ENCODE measurements at regions not wholly inside any gene's neighbourhood (a gene's known extent, or its start where the extent isn't known, plus 50 kb on each side); places are given as distances from the start of the nearest gene placed in this dataset.

DNA sequence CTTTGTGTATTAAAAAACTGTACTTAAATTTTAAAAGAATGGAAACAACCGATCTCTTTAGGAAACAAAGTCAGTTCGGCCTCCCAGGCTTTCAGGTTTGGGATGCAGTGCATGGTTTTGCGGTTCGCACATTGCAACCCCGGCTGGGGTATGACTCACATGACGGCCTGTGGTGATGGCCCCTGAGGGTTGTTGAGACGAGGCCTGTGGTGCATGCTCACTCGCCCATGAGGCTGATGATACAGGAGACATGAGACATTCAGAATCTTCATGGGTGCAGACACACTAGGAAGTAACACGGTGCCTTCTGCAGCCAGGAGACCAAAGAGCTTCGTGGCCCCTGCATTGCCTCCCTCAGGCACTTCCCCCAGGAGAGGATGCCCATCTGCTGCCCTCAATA, 724.6 kb upstream of the SALL3 start:
- Histone ChIP-seq H3K4me1 (ENCODE audit: insufficient read depth, low read length) (no peaks in the 10 kb centered on the region), H3K4me3 (replicated peaks in 1 of 3; ENCODE audit: insufficient read depth in 1 of 3, low read depth in 2 of 3, low read length in 3 of 3) (no peak overlapping the region), H3K27ac (ENCODE audit: extremely low read length, insufficient read depth, low read length) (no peak overlapping the region), H3K4me2 (ENCODE audit: low read depth, low read length) (no peak overlapping the region), H3K9me3 (ENCODE audit: low read length) (0 out of 2 replicates have a peak, but pooled peaks cover 6% of the 10 kb centered on the region), H3K9ac (ENCODE audit: insufficient read depth, low read depth, low read length) (no peak overlapping the region), H3K36me3 (replicated peaks in 1 of 2; ENCODE audit: control insufficient read depth in 1 of 2, insufficient read depth in 2 of 2, low read length in 2 of 2) (no peaks in the 10 kb centered on the region), H4K20me1 (ENCODE audit: insufficient read depth, low read length) (no peaks in the 10 kb centered on the region), H3K79me2 (ENCODE audit: insufficient read depth, low read length) (no peaks in the 10 kb centered on the region), H2AFZ (ENCODE audit: low read length) (no peak overlapping the region), H3K27me3 (ENCODE audit: control insufficient read depth in 1 of 2, insufficient read depth in 2 of 2, low read length in 2 of 2) (no peaks in the 10 kb centered on the region)
- FAIRE-seq (no peak), DNase-seq (ENCODE audit: low spot score) (no peak), ATAC-seq (no peak)
- POLR2A ChIA-PET: no interaction called here
- CTCF ChIA-PET (ENCODE audit: low intra/inter-chr PET ratio, low total read pairs): no interaction called here
- BruUV-seq (replicated peaks): no TSS peak
- intact Hi-C loops (cut with micrococcal nuclease; ENCODE audit: unreplicated experiment): no loop called here
- TF ChIP-seq ZNF616 (CRISPR knock-in tag; IDR thresholded peaks at IDR 0.05; ENCODE audit: low read depth): no peak
- no peak for TF ChIP-seq CREB1 (IDR thresholded peaks at IDR 0.05)
- TF ChIP-seq CREB1 (CRISPR knock-in tag; IDR thresholded peaks at IDR 0.05): no peak
- no peak for TF ChIP-seq SP140L (CRISPR knock-in tag; IDR thresholded peaks at IDR 0.05; ENCODE audit: borderline replicate concordance)
- TF ChIP-seq SETDB1 (CRISPR knock-in tag; IDR thresholded peaks at IDR 0.05; ENCODE audit: borderline replicate concordance): no peak
- no peak for TF ChIP-seq SP2 (CRISPR knock-in tag; IDR thresholded peaks at IDR 0.05)
- TF ChIP-seq, protein P1, sequence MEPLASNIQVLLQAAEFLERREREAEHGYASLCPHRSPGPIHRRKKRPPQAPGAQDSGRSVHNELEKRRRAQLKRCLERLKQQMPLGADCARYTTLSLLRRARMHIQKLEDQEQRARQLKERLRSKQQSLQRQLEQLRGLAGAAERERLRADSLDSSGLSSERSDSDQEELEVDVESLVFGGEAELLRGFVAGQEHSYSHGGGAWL (CRISPR knock-in tag; IDR thresholded peaks at IDR 0.05): no peak
- TF ChIP-seq, protein P2, sequence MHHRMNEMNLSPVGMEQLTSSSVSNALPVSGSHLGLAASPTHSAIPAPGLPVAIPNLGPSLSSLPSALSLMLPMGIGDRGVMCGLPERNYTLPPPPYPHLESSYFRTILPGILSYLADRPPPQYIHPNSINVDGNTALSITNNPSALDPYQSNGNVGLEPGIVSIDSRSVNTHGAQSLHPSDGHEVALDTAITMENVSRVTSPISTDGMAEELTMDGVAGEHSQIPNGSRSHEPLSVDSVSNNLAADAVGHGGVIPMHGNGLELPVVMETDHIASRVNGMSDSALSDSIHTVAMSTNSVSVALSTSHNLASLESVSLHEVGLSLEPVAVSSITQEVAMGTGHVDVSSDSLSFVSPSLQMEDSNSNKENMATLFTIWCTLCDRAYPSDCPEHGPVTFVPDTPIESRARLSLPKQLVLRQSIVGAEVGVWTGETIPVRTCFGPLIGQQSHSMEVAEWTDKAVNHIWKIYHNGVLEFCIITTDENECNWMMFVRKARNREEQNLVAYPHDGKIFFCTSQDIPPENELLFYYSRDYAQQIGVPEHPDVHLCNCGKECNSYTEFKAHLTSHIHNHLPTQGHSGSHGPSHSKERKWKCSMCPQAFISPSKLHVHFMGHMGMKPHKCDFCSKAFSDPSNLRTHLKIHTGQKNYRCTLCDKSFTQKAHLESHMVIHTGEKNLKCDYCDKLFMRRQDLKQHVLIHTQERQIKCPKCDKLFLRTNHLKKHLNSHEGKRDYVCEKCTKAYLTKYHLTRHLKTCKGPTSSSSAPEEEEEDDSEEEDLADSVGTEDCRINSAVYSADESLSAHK (CRISPR knock-in tag; IDR thresholded peaks at IDR 0.05; ENCODE audit: borderline replicate concordance): no peak
- TF ChIP-seq FOXA1 (IDR thresholded peaks at IDR 0.05): no peak
- no peak for TF ChIP-seq FOXA1 (CRISPR knock-in tag; IDR thresholded peaks at IDR 0.05)
- TF ChIP-seq, protein P3, sequence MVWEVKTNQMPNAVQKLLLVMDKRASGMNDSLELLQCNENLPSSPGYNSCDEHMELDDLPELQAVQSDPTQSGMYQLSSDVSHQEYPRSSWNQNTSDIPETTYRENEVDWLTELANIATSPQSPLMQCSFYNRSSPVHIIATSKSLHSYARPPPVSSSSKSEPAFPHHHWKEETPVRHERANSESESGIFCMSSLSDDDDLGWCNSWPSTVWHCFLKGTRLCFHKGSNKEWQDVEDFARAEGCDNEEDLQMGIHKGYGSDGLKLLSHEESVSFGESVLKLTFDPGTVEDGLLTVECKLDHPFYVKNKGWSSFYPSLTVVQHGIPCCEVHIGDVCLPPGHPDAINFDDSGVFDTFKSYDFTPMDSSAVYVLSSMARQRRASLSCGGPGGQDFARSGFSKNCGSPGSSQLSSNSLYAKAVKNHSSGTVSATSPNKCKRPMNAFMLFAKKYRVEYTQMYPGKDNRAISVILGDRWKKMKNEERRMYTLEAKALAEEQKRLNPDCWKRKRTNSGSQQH (CRISPR knock-in tag; IDR thresholded peaks at IDR 0.05; ENCODE audit: low read depth): no peak
- in situ Hi-C loops (cut with HindIII; ENCODE audit: extremely low pct_ligation_motif_present, low pct_unique_long_range_greater_than_20kb): no loop called here
- 36% methylated on average over 9 of the region's 10 CpGs for WGBS (ENCODE audit: low lambda C conversion rate)

Data from HepG2 (cell line).